PC-3 (cell line): ENCODE measurements at regions not wholly inside any gene's neighbourhood (a gene's known extent, or its start where the extent isn't known, plus 50 kb on each side); places are given as distances from the start of the nearest gene placed in this dataset.

ENCODE experiments used
- ATAC-seq: fragments of 200-7000 bp; cut with Tn5 transposase; 2 replicates; pipeline ENCODE4 v1.9.1; 2020; ENCODE audit warnings: mild to moderate bottlenecking, moderate library complexity
- BruUV-seq: library from RNA; stranded (reverse); fragments of 400-500 nt; replicated peaks from 2 replicates; lab custom pipeline; 2021; lab: Mats Ljungman, UMichigan
- CTCF ChIA-PET: fragments of 300-600 bp; sonication (Branson Sonifier 250); formaldehyde crosslinking; loops from one replicate; lab custom pipeline; 2022; ENCODE audit warnings: antibody characterized with exemption; lab: Charles Lee
- POLR2A ChIA-PET: fragments of 300-600 bp; sonication (Branson Sonifier 250); formaldehyde crosslinking; loops from one replicate; lab custom pipeline; 2022; ENCODE audit warnings: antibody characterized with exemption; ENCODE audit not compliant: unreplicated experiment; lab: Charles Lee
- DNase-seq: peaks from one replicate; pipeline ENCODE4 v3.0.0-alpha.2; 2015
- H2AFZ ChIP-seq: fragments of 300-600 bp; sonication (generic); 2 replicates; pipeline ENCODE4 v1.6.0; 2016; ENCODE audit warnings: antibody characterized with exemption, low read length
- H3F3A ChIP-seq: fragments of 300-600 bp; sonication (generic); one replicate; pipeline ENCODE4 v1.6.0; 2017; ENCODE audit warnings: antibody characterized with exemption, low read length, control low read depth, mild to moderate bottlenecking; ENCODE audit not compliant: unreplicated experiment
- H3K27ac ChIP-seq: fragments of 300-600 bp; sonication (generic); 2 replicates; pipeline ENCODE4 v1.5.1; 2016; ENCODE audit warnings: mild to moderate bottlenecking, low read length
- H3K27me3 ChIP-seq: fragments of 300-600 bp; sonication (generic); 2 replicates; pipeline ENCODE4 v1.6.1; 2016; ENCODE audit warnings: low read length, mixed read lengths
- H3K36me3 ChIP-seq: fragments of 300-600 bp; sonication (generic); 2 replicates; pipeline ENCODE4 v1.6.1; 2016; ENCODE audit warnings: low read depth, mixed run types, low read length, mixed read lengths
- H3K4me1 ChIP-seq: fragments of 300-600 bp; sonication (generic); 2 replicates; pipeline ENCODE4 v1.5.1; 2016; ENCODE audit warnings: low read length; ENCODE audit not compliant: insufficient read depth
- H3K4me2 ChIP-seq: fragments of 300-600 bp; sonication (generic); 2 replicates; pipeline ENCODE4 v1.6.0; 2016; ENCODE audit warnings: low read length
- H3K4me3 ChIP-seq: fragments of 300-600 bp; sonication (generic); 2 replicates; pipeline ENCODE4 v1.5.1; 2016; ENCODE audit warnings: mild to moderate bottlenecking, low read length, mixed read lengths
- H3K79me2 ChIP-seq: fragments of 300-600 bp; sonication (generic); 2 replicates; pipeline ENCODE4 v1.6.1; 2017; ENCODE audit warnings: low read length, mixed read lengths
- H3K9ac ChIP-seq: fragments of 300-600 bp; sonication (generic); 2 replicates; pipeline ENCODE4 v1.6.0; 2016; ENCODE audit warnings: mild to moderate bottlenecking, low read length
- H3K9me2 ChIP-seq: fragments of 300-600 bp; sonication (generic); replicated peaks from 2 replicates; pipeline ENCODE4 v1.6.1; 2016; ENCODE audit warnings: mixed run types, low read length, mixed read lengths
- H3K9me3 ChIP-seq: fragments of 300-600 bp; sonication (generic); 2 replicates; pipeline ENCODE4 v1.6.1; 2016; ENCODE audit warnings: low read length, mixed read lengths
- H4K20me1 ChIP-seq: fragments of 300-600 bp; sonication (generic); 2 replicates; pipeline ENCODE4 v1.6.1; 2016; ENCODE audit warnings: low read length, mixed read lengths
- CTCF ChIP-seq: fragments of 300-600 bp; sonication (generic); conservative IDR thresholded peaks from 2 replicates; pipeline ENCODE4 v1.5.1; 2017; ENCODE audit warnings: antibody characterized with exemption, low read depth, mild to moderate bottlenecking, low read length
- EZH2 ChIP-seq: fragments of 300-600 bp; sonication (generic); IDR thresholded peaks from one replicate; pipeline ENCODE4 v1.6.1; 2017; ENCODE audit warnings: antibody characterized with exemption, mild to moderate bottlenecking, low read length; ENCODE audit not compliant: unreplicated experiment
- EZH2phosphoT487 ChIP-seq: fragments of 300-600 bp; sonication (generic); IDR thresholded peaks from 2 replicates; pipeline ENCODE4 v1.6.1; 2018; ENCODE audit warnings: mild to moderate bottlenecking, antibody characterized with exemption, low read length, borderline replicate concordance
- intact Hi-C: fragments of 100-400 bp; cut with micrococcal nuclease; formaldehyde crosslinking; loops from 2 replicates; pipeline ENCODE4 v1.9.0; 2023

- H2AFZ ChIP-seq = peak overlapping the region; percentile 61; the same call in 1 of the 2 replicates
- H3K79me2 ChIP-seq = no peaks in the 10 kb centered on the region
- no peak overlapping the region for H3K9ac ChIP-seq
- no peaks in the 10 kb centered on the region for H3K4me1 ChIP-seq
- 0 out of 2 replicates have a peak overlapping the region, but pooled peaks have one; percentile 28 for H3K4me2 ChIP-seq
- no peaks in the 10 kb centered on the region for H4K20me1 ChIP-seq
- H3K9me3 ChIP-seq = no peaks in the 10 kb centered on the region
- H3K27me3 ChIP-seq = peaks cover 19% of the 10 kb centered on the region
- no peaks in the 10 kb centered on the region for H3K9me2 ChIP-seq
- no peaks in the 10 kb centered on the region for H3K36me3 ChIP-seq
- ChIA-PET CTCF (no interaction called here), POLR2A (no interaction called here)
- intact Hi-C loops = no loop called here
- peak; percentile 71 for ATAC-seq
- no peak overlapping the region for H3K27ac ChIP-seq
- no peaks in the 10 kb centered on the region for H3F3A ChIP-seq
- peak; percentile 63 for DNase-seq
- no TSS peak for BruUV-seq
- no peak overlapping the region for H3K4me3 ChIP-seq
- TF ChIP-seq CTCF (peak; percentile 79), EZH2phosphoT487 (no peak)
Observed at GRCh38 chr16:51762081-51762996, 611.3 kb upstream of the SALL1 start.

GRCh38 chr16:51761001-51761400 is 609.9 kb upstream of the SALL1 start:
- no peaks in the 10 kb centered on the region for H3K9me3 ChIP-seq
- intact Hi-C loops = no loop called here
- ChIA-PET POLR2A (no interaction called here), CTCF (no interaction called here)
- no peaks in the 10 kb centered on the region for H3K4me1 ChIP-seq
- H3F3A ChIP-seq = no peaks in the 10 kb centered on the region
- no peaks in the 10 kb centered on the region for H4K20me1 ChIP-seq
- H3K4me2 ChIP-seq = no peak overlapping the region
- H3K27ac ChIP-seq = no peak overlapping the region
- H3K79me2 ChIP-seq = no peaks in the 10 kb centered on the region
- ATAC-seq (no peak), DNase-seq (no peak)
- H3K9me2 ChIP-seq = no peaks in the 10 kb centered on the region
- H3K9ac ChIP-seq = no peak overlapping the region
- no TSS peak for BruUV-seq
- no peak for TF ChIP-seq EZH2phosphoT487
- no peak for TF ChIP-seq EZH2
- TF ChIP-seq CTCF = no peak
- H3K36me3 ChIP-seq = no peaks in the 10 kb centered on the region
- peaks cover 19% of the 10 kb centered on the region for H3K27me3 ChIP-seq
- no peak overlapping the region for H3K4me3 ChIP-seq
- no peak overlapping the region for H2AFZ ChIP-seq

- no peaks in the 10 kb centered on the region for H3K4me1 ChIP-seq
- H3K4me2 ChIP-seq = no peak overlapping the region
- no peaks in the 10 kb centered on the region for H3K9me3 ChIP-seq
- CTCF ChIA-PET = no interaction called here
- no peaks in the 10 kb centered on the region for H3K36me3 ChIP-seq
- POLR2A ChIA-PET = no interaction called here
- H2AFZ ChIP-seq = no peak overlapping the region
- H3K9ac ChIP-seq = no peak overlapping the region
- DNase-seq (no peak), ATAC-seq (no peak)
- no peaks in the 10 kb centered on the region for H3K9me2 ChIP-seq
- no peaks in the 10 kb centered on the region for H4K20me1 ChIP-seq
- H3F3A ChIP-seq = no peaks in the 10 kb centered on the region
- TF ChIP-seq EZH2 (no peak), CTCF (no peak), EZH2phosphoT487 (no peak)
- H3K27ac ChIP-seq = no peak overlapping the region
- peaks cover 19% of the 10 kb centered on the region for H3K27me3 ChIP-seq
- H3K79me2 ChIP-seq = no peaks in the 10 kb centered on the region
- no peak overlapping the region for H3K4me3 ChIP-seq
- BruUV-seq = no TSS peak
- intact Hi-C loops = no loop called here
Observed at GRCh38 chr16:51759999-51760398, 608.9 kb upstream of the SALL1 start.
